Lower leg skin (tissue), 4 donors: ENCODE measurements at regions not wholly inside any gene's neighbourhood (a gene's known extent, or its start where the extent isn't known, plus 50 kb on each side); places are given as distances from the start of the nearest gene placed in this dataset.

Experiments
- DNase-seq, 2 donors: peaks; one replicate each; pipeline ENCODE4 v3.0.0-alpha.2; 2019; ENCODE audit warnings: low spot score in 2 of 2
- H3K4me3 ChIP-seq: fragments of 200-600 bp; sonication (generic); 2 replicates; pipeline ENCODE4 v1.5.1; 2017; ENCODE audit warnings: mild to moderate bottlenecking, low read depth; ENCODE audit not compliant: poor library complexity, severe bottlenecking
- POLR2A ChIP-seq, 2 donors: fragments of 450-650 bp; IDR thresholded peaks; one replicate each; pipeline ENCODE4 v1.6.1; 2016 to 2017; ENCODE audit warnings: antibody characterized with exemption in 2 of 2, mild to moderate bottlenecking in 1 of 2, moderate library complexity in 1 of 2
- WGBS, 2 donors: methylation state at CpG; one replicate each; pipeline ENCODE4 v1.1.5; 2018; 5-methylcytosine and 5-hydroxymethylcytosine counted together
- intact Hi-C: fragments of 100-400 bp; cut with DNase I; formaldehyde crosslinking; loops from one replicate; pipeline ENCODE4 v1.15.0; 2023; ENCODE audit warnings: low total_unique reads
- TF ChIP-seq, protein P1 (sequence below), 3 donors: fragments of 450-650 bp; IDR thresholded peaks; one replicate each; pipeline ENCODE4 v1.5.1; 2016; ENCODE audit warnings: antibody characterized with exemption in 3 of 3, mild to moderate bottlenecking in 3 of 3, moderate library complexity in 2 of 3

DNA sequence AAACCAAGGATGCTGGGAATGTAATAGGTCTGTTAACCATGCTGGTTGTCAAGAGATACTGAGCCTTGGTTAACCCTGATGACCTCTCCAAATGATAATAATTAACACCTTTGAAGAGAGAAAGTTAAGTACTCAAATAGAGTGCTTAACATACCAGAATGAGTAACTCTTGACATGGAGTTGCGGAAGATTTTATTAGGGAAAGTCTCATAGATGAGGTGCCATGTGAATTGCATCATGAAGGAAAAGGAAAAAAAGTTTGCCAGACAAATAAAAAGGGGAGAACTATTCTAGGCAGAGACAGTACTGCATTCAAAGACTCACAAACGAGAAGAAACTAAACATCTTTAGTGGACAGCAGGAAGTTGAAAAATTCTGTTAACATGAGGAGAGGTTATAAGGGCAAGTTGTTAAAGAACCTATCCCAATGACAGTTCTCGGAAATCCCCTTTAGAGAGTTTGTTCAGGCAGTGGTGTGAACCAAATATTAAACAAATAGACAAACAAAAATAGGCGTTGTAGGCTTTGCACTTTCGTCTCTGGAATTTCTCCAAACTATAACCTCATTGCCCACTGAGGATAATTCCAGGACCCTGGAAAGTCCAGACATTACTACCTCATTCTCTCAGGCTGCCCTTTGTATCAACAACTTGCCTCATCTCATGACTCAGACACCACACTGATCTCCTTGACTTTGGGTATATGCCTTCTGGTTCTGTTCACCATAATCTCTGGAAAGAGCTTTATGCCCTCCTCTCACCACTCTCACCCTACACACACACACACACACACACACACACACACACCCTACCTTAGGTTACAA, 435.0 kb downstream of the GXYLT1 start:
- TF ChIP-seq POLR2A (IDR thresholded peaks at IDR 0.05) = no peak
- TF ChIP-seq, protein P1, sequence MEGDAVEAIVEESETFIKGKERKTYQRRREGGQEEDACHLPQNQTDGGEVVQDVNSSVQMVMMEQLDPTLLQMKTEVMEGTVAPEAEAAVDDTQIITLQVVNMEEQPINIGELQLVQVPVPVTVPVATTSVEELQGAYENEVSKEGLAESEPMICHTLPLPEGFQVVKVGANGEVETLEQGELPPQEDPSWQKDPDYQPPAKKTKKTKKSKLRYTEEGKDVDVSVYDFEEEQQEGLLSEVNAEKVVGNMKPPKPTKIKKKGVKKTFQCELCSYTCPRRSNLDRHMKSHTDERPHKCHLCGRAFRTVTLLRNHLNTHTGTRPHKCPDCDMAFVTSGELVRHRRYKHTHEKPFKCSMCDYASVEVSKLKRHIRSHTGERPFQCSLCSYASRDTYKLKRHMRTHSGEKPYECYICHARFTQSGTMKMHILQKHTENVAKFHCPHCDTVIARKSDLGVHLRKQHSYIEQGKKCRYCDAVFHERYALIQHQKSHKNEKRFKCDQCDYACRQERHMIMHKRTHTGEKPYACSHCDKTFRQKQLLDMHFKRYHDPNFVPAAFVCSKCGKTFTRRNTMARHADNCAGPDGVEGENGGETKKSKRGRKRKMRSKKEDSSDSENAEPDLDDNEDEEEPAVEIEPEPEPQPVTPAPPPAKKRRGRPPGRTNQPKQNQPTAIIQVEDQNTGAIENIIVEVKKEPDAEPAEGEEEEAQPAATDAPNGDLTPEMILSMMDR (IDR thresholded peaks at IDR 0.05) = no peak
- intact Hi-C loops = no loop called here
- 35 to 45% methylated on average over 5 of the region's 5 CpGs for WGBS, 2 donors
- H3K4me3 ChIP-seq = no peak overlapping the region
- no peak for DNase-seq

- no peak overlapping the region for H3K4me3 ChIP-seq
- WGBS, 2 donors = 71 to 75% methylated on average over 3 of the region's 3 CpGs
- TF ChIP-seq, protein P1 (IDR thresholded peaks at IDR 0.05) = no peak
- TF ChIP-seq POLR2A (IDR thresholded peaks at IDR 0.05) = no peak
- DNase-seq = no peak
- intact Hi-C loops = no loop called here
Observed at GRCh38 chr12:41709012-41709411, 435.7 kb downstream of the GXYLT1 start.

GRCh38 chr12:41706376-41706775, 438.3 kb downstream of the GXYLT1 start:
- H3K4me3 ChIP-seq = no peak overlapping the region
- TF ChIP-seq, protein P1 (IDR thresholded peaks at IDR 0.05) = no peak
- TF ChIP-seq POLR2A (IDR thresholded peaks at IDR 0.05) = no peak
- intact Hi-C loops = no loop called here
- 64 to 80% methylated on average over 1 of the region's 1 CpG for WGBS, 2 donors
- no peak for DNase-seq

GRCh38 chr12:41701943-41702601, 442.6 kb downstream of the GXYLT1 start:
- no peak for DNase-seq
- 32 to 35% methylated on average over 2 of the region's 2 CpGs for WGBS, 2 donors
- H3K4me3 ChIP-seq = no peak overlapping the region
- intact Hi-C loops = no loop called here
- TF ChIP-seq, protein P1 (IDR thresholded peaks at IDR 0.05) = no peak
- no peak for TF ChIP-seq POLR2A (IDR thresholded peaks at IDR 0.05)

GRCh38 chr12:41700940-41701339, 443.7 kb downstream of the GXYLT1 start:
- intact Hi-C loops = no loop called here
- DNase-seq = no peak
- H3K4me3 ChIP-seq = no peak overlapping the region
- WGBS, 2 donors = 81 to 89% methylated on average over 4 of the region's 4 CpGs
- TF ChIP-seq, protein P1 (IDR thresholded peaks at IDR 0.05) = no peak
- no peak for TF ChIP-seq POLR2A (IDR thresholded peaks at IDR 0.05)
